HTR-8/SVneo (cell line): ENCODE measurements at regions not wholly inside any gene's neighbourhood (a gene's known extent, or its start where the extent isn't known, plus 50 kb on each side); places are given as distances from the start of the nearest gene placed in this dataset.

Experiments
- DNase-seq: peaks from one replicate; pipeline ENCODE4 v3.0.0; 2011; ENCODE audit warnings: low spot score, mixed read lengths; ENCODE audit not compliant: insufficient read length
- FAIRE-seq: peaks from 2 replicates; lab custom pipeline; 2011; peaks lifted over from hg19 to GRCh38; lab: Jason Lieb, UNC

GRCh38 chr2:224264259-224264658 lies 137.6 kb downstream of the FAM124B start:
- FAIRE-seq (no peak), DNase-seq (no peak)

- FAIRE-seq: no peak
These were observed 138.3 kb downstream of the FAM124B start for GRCh38 chr2:224263571-224264043.

GRCh38 chr2:224261326-224261725 lies 140.6 kb downstream of the FAM124B start:
- FAIRE-seq (no peak), DNase-seq (no peak)

More at GRCh38 chr2:224263571-224264043, 138.3 kb downstream of the FAM124B start:
- DNase-seq: no peak

- FAIRE-seq: no peak
These were observed 141.4 kb downstream of the FAM124B start for GRCh38 chr2:224260372-224261020.

GRCh38 chr2:224259831-224260230 lies 142.1 kb downstream of the FAM124B start:
- no peak for DNase-seq
- no peak for FAIRE-seq

More at GRCh38 chr2:224260372-224261020, 141.4 kb downstream of the FAM124B start:
- DNase-seq: no peak

GRCh38 chr2:224258059-224258458 lies 143.8 kb downstream of the FAM124B start:
- DNase-seq (no peak), FAIRE-seq (no peak)

GRCh38 chr2:224257156-224257555 lies 144.8 kb downstream of the FAM124B start:
- FAIRE-seq: no peak
- DNase-seq: no peak

GRCh38 chr2:224253464-224253863 lies 148.4 kb downstream of the FAM124B start:
- FAIRE-seq (no peak), DNase-seq (no peak)

GRCh38 chr2:224252631-224253030 lies 149.3 kb downstream of the FAM124B start:
- no peak for DNase-seq
- FAIRE-seq: no peak

GRCh38 chr2:224248944-224249371 lies 152.9 kb downstream of the FAM124B start:
- FAIRE-seq (no peak), DNase-seq (no peak)

GRCh38 chr2:224242561-224242960 lies 159.3 kb downstream of the FAM124B start:
- no peak for DNase-seq
- FAIRE-seq: no peak

- DNase-seq (no peak), FAIRE-seq (no peak)
These were observed 160.1 kb downstream of the FAM124B start for GRCh38 chr2:224241812-224242211.

- FAIRE-seq: no peak
- no peak for DNase-seq
These were observed 160.9 kb downstream of the FAM124B start for GRCh38 chr2:224241001-224241400.

- FAIRE-seq: no peak
- no peak for DNase-seq
These were observed 177.9 kb downstream of the FAM124B start for GRCh38 chr2:224223851-224224555.

GRCh38 chr2:224222974-224223373 lies 178.9 kb downstream of the FAM124B start:
- FAIRE-seq: no peak

GRCh38 chr2:224222291-224222690 lies 179.6 kb downstream of the FAM124B start:
- FAIRE-seq: no peak

More at GRCh38 chr2:224222974-224223373, 178.9 kb downstream of the FAM124B start:
- DNase-seq: no peak

GRCh38 chr2:224221455-224221913 lies 180.4 kb downstream of the FAM124B start:
- peak; percentile 81 for DNase-seq
- peak; percentile 70 for FAIRE-seq

More at GRCh38 chr2:224222291-224222690, 179.6 kb downstream of the FAM124B start:
- no peak for DNase-seq

GRCh38 chr2:224220586-224221255 lies 181.2 kb downstream of the FAM124B start:
- no peak for FAIRE-seq
- no peak for DNase-seq

GRCh38 chr2:224219781-224220180 lies 180.7 kb upstream of the SERPINE2 start:
- FAIRE-seq: no peak
- no peak for DNase-seq

- no peak for DNase-seq
- FAIRE-seq: no peak
These were observed 178.9 kb upstream of the SERPINE2 start for GRCh38 chr2:224217962-224218347.
